Prostate gland (tissue), 2 donors: ENCODE measurements at regions not wholly inside any gene's neighbourhood (a gene's known extent, or its start where the extent isn't known, plus 50 kb on each side); places are given as distances from the start of the nearest gene placed in this dataset.

Source experiments
- DNase-seq: peaks from one replicate; pipeline ENCODE4 v3.0.0-alpha.2; 2019; ENCODE audit warnings: low spot score
- H3K27ac ChIP-seq, 2 donors: fragments of 200-600 bp; sonication (generic); 2 replicates each; pipeline ENCODE4 v1.5.1; 2017 to 2019
- H3K27me3 ChIP-seq: fragments of 200-600 bp; sonication (generic); replicated peaks from 2 replicates; pipeline ENCODE4 v1.5.1; 2019; ENCODE audit not compliant: insufficient read depth
- H3K36me3 ChIP-seq, 2 donors: fragments of 200-600 bp; sonication (generic); 1 replicate in 1 of 2; 2 replicates in 1 of 2; pipeline versions ENCODE4 v1.5.1 to v1.8.1; 2017 to 2019
- H3K4me1 ChIP-seq: fragments of 200-600 bp; sonication (generic); replicated peaks from 2 replicates; pipeline ENCODE4 v1.5.1; 2019
- H3K4me3 ChIP-seq, 2 donors: fragments of 200-600 bp; sonication (generic); 2 replicates each; pipeline ENCODE4 v1.5.1; 2017 to 2019
- H3K9me3 ChIP-seq: fragments of 200-600 bp; sonication (generic); 2 replicates; pipeline ENCODE4 v1.5.1; 2017
- CTCF ChIP-seq, 4 experiments: fragments of 200-600 bp in 2 of 4; fragments of 450-650 bp in 2 of 4; sonication (generic) in 2 of 4; IDR thresholded peaks; 1 replicate in 3 of 4; 2 replicates in 1 of 4; pipeline ENCODE4 v1.5.1; 2016 to 2019; ENCODE audit warnings: antibody characterized with exemption in 4 of 4, mild to moderate bottlenecking in 2 of 4, moderate library complexity in 2 of 4
- POLR2A ChIP-seq: fragments of 450-650 bp; IDR thresholded peaks from one replicate; pipeline ENCODE4 v1.6.1; 2016; ENCODE audit warnings: antibody characterized with exemption, mild to moderate bottlenecking
- POLR2AphosphoS5 ChIP-seq: sonication (generic); formaldehyde crosslinking; IDR thresholded peaks from one replicate; pipeline ENCODE4 v1.6.1; 2017; ENCODE audit warnings: antibody characterized with exemption
- WGBS: methylation state at CpG from one replicate; pipeline ENCODE4 v1.1.5; 2018; 5-methylcytosine and 5-hydroxymethylcytosine counted together
- intact Hi-C: fragments of 100-400 bp; cut with DNase I; formaldehyde crosslinking; loops from one replicate; pipeline ENCODE4 v1.14.2; 2022

DNA sequence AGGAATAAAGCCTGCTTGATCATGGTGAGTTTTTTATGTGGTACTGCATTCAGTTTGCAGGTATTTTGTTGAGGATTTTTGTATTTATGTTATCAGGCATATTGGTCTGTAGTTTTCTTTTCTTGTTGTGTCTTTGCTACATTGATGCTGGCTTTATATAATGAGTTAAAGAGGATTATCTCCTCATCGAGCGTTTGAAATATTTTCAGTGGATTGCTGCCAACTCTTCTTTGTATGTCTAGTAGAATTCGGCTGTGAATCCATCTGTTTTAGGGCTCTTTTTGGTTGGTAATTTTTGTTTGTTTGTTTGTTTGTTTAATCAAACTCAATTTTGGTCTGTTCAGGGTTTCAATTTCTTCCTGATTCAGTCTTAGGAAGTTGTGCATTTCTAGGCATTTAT is 758.4 kb downstream of the KCNA4 start:
- 34% methylated on average over 3 of the region's 3 CpGs for WGBS
- TF ChIP-seq POLR2A (no peak), CTCF (IDR thresholded peaks at IDR 0.05) (no peak), POLR2AphosphoS5 (no peak)
- Histone ChIP-seq H3K4me1 (no peaks in the 10 kb centered on the region), H3K36me3 (no peaks in the 10 kb centered on the region), H3K27ac (no peak overlapping the region), H3K4me3 (no peak overlapping the region), H3K9me3 (no peaks in the 10 kb centered on the region), H3K27me3 (no peaks in the 10 kb centered on the region)
- intact Hi-C loops: no loop called here
- DNase-seq: no peak

DNA sequence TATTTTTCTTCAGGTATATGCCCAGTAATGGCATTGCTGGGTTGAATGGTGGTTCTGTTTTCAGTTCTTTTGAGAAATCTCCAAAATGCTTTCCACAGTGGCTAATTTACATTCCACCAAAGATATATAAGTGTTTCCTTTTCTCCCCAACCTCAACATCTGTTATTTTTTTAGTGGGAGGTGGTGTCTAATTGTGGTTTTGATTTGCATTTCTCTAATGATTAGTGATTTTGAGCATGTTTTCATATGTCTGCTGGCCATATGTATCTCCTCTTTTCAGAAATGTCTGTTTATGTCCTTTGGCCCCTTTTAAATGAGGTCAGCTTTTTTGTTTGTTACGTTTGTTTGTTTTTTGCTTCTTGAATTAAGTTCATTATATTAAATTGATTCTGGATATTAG is 760.2 kb downstream of the KCNA4 start:
- TF ChIP-seq CTCF (IDR thresholded peaks at IDR 0.05) (no peak), POLR2AphosphoS5 (no peak), POLR2A (no peak)
- H3K4me3 ChIP-seq: no peak overlapping the region
- intact Hi-C loops: no loop called here
- H3K36me3 ChIP-seq: no peaks in the 10 kb centered on the region
- H3K27ac ChIP-seq: no peak overlapping the region
- no peaks in the 10 kb centered on the region for H3K27me3 ChIP-seq
- no peak for DNase-seq
- no peaks in the 10 kb centered on the region for H3K4me1 ChIP-seq
- WGBS: 3% methylated on average over 1 of the region's 1 CpG
- H3K9me3 ChIP-seq: no peaks in the 10 kb centered on the region

- H3K4me3 ChIP-seq: no peak overlapping the region
- WGBS: 60% methylated on average over 2 of the region's 2 CpGs
- H3K27ac ChIP-seq: no peak overlapping the region
- no peaks in the 10 kb centered on the region for H3K36me3 ChIP-seq
- no peaks in the 10 kb centered on the region for H3K9me3 ChIP-seq
- TF ChIP-seq POLR2AphosphoS5 (no peak), POLR2A (no peak), CTCF (IDR thresholded peaks at IDR 0.05) (no peak)
- H3K4me1 ChIP-seq: no peaks in the 10 kb centered on the region
- no peak for DNase-seq
- intact Hi-C loops: no loop called here
- no peaks in the 10 kb centered on the region for H3K27me3 ChIP-seq
These were observed 761.4 kb downstream of the KCNA4 start for GRCh38 chr11:29255401-29255800.

DNA sequence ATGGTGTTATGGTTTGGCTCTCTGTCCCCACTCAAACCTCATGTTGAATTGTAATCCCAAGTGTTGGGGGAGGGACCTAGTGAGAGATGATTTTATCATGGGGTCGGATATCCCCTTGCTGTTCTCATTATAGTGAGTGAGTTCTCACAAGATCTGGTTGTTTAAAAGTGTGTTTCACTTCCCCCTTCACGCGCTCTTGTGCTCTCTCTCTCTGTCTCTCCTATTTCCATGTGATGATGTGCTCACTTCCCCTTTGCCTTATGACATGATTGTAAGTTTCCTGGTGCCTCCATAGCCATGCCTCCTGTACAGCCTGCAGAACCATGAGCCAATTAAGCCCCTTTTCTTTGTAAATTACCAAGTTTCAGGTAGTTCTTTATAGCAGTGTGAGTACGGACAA is 765.1 kb downstream of the KCNA4 start:
- intact Hi-C loops: no loop called here
- Histone ChIP-seq H3K27me3 (no peaks in the 10 kb centered on the region), H3K9me3 (no peaks in the 10 kb centered on the region), H3K4me3 (no peak overlapping the region), H3K36me3 (no peaks in the 10 kb centered on the region), H3K27ac (no peak overlapping the region), H3K4me1 (no peaks in the 10 kb centered on the region)
- TF ChIP-seq POLR2A: no peak
- no peak for TF ChIP-seq CTCF (IDR thresholded peaks at IDR 0.05)
- no peak for TF ChIP-seq POLR2AphosphoS5
- 74% methylated on average over 4 of the region's 4 CpGs for WGBS
- no peak for DNase-seq

GRCh38 chr11:29249713-29250112 is 767.1 kb downstream of the KCNA4 start:
- intact Hi-C loops: no loop called here
- 79% methylated on average over 2 of the region's 2 CpGs for WGBS
- Histone ChIP-seq H3K4me3 (no peak overlapping the region), H3K27ac (no peak overlapping the region), H3K27me3 (no peaks in the 10 kb centered on the region), H3K4me1 (no peaks in the 10 kb centered on the region), H3K9me3 (no peaks in the 10 kb centered on the region), H3K36me3 (no peaks in the 10 kb centered on the region)
- no peak for TF ChIP-seq CTCF (IDR thresholded peaks at IDR 0.05)
- TF ChIP-seq POLR2AphosphoS5: no peak
- no peak for TF ChIP-seq POLR2A
- DNase-seq: no peak
